ENCODE measurements at regions not wholly inside any gene's neighbourhood (a gene's known extent, or its start where the extent isn't known, plus 50 kb on each side); places are given as distances from the start of the nearest gene placed in this dataset.

GRCh38 chr10:128744811-128745305 lies 618.6 kb upstream of the MKI67 start:
- no peak for TF ChIP-seq CTCF (conservative IDR thresholded peaks at IDR 0.05; ENCODE audit: low read depth, low read length)
- TF ChIP-seq EZH2 (IDR thresholded peaks at IDR 0.05; ENCODE audit: low read length, unreplicated experiment): no peak

All from PC-3 (cell line).